ENCODE measurements at regions not wholly inside any gene's neighbourhood (a gene's known extent, or its start where the extent isn't known, plus 50 kb on each side); places are given as distances from the start of the nearest gene placed in this dataset.

DNA sequence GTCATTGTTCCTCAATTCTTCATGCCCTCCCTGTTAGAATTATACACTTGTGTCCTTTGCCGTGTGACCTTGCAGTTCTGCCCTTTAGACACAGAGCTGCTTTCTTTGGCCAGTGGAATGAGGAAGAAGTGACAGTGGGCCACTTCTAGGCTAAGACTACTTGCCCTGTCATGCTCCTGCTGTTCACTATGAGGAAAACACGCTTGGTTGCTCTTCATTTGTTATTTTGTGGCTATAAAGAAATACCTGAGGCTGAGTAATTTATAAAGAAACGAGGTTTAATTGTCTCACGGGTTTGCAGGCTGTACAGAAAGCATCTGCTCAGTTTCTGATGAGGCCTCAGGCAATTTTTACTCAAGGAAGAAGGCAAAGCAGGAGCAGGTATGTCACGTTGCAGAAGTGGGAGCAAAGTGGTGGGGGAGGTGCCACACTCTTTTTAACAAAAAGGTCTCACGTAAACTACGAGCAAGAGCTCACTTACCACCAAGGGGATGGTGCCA lies 279.1 kb upstream of the DMAC1 start:
- DNase-seq: no peak

DNA sequence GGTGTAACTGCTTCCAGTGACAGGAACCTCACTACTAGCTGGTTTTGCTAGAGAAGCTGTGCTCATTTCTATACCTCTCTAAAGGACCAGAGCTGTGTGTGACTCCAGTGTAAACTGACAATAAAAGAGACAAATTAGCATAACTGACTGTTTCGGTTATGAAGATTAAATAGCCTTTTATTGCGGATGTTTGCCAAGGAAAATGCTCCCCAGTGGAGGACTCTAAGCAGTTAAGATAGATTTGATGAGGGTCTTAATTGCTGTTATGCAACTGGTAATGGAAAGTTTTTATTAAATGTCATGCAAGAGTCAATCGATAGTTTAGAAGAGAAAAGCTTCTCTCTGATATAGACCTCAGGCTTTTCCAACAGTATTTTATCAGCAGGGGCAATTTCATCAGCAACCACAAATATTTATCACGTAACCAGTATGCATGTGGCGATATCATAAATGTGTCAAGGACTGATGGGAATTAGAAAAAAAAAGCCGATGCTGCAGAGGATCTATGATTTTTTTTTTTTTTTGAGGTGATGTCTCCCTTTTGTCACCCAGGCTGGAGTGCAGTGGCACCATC lies 275.2 kb upstream of the DMAC1 start:
- peak in 1 of 2 experiments; percentile 55 for DNase-seq

DNA sequence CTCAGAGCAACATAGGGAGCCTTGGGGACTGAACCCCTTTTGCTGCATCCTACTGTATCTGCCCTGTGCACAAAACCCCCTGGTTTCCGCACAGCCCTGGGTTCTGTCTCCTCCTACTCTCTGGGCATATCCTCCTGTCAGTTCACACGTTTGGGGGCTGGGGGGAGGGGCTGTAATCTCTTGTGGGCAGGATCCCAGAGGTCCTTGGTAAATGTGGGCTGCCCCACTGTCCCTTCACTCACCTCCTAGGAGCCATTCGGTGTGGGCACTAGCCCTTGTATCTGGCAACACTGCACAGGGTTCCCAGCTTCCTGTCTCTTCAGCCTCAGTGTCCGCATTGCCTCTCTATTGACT lies 271.8 kb upstream of the DMAC1 start:
- no peak for DNase-seq

DNA sequence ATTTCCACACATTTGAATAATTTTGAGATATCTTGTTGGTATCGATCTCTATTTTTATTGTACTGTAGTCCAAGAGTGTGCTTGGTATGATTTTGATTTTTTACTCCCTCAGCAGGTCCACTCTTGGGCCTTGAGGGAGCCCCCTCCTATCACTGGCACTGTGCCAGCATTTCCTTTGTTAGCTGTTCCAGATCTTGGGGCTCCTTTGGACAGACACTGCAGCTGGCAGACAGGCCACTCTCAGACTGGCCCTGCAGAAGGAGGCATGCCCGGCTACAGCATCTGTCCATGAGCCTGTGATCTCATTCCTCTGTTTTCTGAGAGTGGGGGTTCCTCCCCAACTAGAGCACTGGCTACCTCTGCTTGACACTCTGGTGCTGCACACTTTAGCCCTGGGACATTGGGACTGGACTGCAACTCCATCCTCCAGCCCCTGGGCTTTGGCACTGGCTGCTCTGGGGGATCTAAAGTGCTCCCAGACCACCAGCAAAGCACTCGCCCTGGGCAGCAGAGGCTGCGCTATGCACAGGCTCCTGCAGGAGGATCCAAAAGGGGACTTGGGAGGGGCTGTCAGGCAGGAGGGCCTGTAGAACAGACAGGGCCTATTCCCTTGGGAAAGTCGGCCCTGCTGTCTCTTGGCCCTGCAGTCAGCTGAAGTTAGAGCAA lies 271.3 kb upstream of the DMAC1 start:
- no peak for DNase-seq

DNA sequence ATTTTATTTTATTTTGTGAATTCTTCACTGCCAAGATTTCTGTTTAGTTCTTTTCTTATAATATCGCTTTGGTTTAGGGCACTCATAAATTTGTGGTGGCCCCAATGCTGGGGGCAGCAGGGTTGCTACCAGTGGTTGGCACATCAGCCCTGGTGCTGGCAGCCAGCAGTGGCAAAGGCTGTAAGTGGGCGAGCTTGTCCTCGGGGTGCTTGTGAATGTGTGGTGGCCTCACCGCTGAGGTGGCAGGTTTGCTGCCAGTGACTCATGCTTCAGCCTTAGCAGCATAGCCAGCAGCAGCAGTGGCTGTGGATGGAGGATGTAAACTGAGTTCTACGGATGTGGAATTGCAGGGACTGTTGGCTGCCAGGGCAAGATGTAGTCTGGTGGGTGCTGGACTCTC lies 262.9 kb upstream of the DMAC1 start:
- no peak for DNase-seq

DNA sequence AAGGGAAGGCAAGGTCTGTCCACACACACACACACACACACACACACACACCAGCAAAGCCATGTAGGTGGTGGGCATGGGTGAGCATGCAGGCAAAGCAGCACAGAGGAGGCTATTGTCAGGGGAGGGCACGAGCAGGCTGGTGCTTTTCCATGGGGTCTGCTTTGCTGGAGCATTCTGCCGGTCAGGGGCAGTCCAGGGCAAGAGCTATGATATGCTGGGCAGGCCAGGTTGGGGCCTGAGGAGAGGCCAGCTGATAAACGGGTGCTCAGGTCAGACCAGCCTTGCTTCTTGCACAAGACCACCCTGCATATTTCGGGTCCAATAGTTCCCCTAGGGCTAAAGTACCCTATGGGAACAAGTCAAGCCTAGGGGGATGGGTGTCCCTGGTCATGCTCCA lies 253.9 kb upstream of the DMAC1 start:
- DNase-seq: no peak

DNA sequence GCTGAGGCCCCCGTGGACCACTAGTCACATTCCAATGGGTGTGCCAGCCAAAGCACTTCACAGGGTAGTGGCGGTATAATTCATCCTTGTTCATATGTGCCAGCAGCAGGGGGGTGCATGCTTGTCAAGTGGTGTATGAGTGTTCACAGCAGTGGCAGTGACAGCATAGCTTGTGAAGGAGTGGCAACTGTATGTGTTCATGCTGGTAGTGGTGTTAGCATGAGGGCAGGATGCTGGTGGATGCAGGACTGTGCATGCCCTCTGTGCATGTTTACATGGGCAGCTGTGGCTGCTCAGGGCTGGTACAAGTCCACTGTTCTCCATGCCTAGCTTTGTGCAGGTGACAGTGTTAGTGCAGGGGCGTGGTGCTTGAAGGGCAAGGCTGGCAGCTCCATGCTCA lies 253.4 kb upstream of the DMAC1 start:
- DNase-seq: no peak

DNA sequence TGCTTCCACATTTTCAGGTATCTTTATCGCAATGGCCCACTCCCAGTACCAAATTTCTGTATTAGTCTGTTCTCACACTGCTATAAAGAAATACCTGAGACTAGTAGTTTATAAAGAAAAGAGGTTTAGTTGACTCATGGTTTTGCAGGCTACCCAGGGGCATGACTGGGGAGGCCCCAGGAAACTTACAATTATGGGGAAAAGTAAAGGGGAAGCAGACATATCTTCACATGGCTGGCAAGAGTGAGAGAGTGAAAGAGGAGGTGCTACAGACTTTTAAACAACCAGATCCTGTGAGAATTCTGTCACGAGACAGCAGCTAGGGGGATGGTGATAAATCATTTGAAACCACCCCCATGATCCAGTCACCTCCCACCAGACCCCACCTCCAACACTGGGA lies 238.2 kb upstream of the DMAC1 start:
- no peak for DNase-seq

DNA sequence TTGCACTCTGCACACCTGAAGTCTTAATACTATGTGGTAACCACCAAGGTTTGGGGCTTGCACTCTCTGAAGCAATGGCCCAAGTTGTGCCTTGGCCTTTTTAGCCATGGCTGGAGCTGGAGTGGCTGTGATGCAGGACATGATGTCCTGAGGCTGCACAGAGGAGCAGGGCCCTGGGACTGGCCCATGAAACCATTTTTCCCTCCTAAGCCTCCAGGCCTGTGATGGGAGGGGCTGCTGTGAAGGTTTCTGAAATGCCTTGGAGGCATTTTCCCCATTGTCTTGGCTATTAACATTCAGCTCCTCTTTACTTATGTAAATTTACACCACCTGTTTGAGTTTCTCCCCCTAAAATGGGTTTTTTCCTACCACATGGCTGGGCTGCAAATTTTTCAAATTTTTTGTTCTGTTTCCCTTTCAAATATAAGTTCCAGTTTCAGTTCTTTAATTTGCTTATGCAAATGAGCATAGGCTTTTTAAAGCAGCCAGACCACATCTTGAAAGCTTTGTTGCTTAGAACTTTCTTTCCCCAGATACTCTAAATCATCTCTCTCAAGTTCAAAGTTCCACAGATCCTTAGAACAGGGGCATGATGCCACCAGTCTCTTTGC lies 237.4 kb upstream of the DMAC1 start:
- no peak for DNase-seq

DNA sequence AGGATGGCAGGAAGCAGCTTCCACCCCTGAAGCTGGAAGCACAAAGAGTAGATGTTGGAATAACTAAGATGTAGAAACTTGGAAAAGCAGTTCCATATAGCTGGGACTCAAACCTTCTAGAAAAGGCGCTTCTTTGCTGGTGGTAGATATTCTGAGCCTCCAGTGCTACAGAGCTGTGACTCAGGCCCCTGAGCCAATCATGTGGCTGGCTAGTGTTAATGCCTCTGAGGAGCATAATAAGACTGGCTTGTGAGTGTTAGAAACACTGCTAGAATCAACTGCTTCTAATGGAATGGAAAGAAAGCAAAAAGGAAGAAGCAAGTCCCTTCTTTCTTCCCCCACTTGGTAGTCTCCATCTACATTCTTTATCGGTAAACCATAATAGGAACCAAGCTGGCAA lies 234.2 kb upstream of the DMAC1 start:
- no peak for DNase-seq

DNA sequence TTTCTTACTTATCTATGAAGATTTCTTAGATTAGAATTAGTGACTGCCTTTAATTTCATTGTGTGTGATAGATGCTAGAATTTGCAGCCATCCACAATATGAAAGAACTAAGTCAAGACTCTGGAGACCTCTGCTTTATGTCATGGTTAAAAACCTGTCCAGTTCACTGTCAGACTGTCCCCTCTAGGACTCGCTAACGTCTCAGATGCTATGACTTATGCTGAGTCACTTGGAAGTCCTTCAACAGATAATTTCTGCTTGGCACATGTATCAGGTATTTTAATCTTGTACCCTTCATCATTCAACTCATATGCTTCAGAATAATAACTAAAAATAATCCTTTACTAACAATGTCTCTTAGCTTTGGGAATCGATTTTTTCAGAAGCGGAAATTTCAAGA lies 230.5 kb upstream of the DMAC1 start:
- no peak for DNase-seq

DNA sequence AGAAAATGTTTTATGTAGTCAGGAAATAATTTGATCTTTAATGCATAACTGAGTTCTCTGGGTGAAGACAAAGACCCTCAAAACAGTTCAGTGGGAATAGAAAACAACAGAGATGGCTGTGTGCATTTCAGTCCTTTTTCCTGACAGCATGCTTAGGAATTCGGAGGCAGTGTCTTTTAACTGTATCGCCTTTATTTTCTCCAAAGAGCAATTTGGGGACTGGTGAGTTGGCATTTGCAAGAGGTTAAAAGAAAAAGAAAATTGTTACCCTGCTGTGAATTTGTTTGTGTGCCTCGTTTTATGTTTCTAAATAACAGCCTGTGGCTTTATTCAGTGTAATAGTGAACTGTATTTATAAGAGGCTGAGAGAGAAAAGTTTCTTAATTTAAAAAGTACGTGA lies 227.8 kb upstream of the DMAC1 start:
- no peak for DNase-seq

DNA sequence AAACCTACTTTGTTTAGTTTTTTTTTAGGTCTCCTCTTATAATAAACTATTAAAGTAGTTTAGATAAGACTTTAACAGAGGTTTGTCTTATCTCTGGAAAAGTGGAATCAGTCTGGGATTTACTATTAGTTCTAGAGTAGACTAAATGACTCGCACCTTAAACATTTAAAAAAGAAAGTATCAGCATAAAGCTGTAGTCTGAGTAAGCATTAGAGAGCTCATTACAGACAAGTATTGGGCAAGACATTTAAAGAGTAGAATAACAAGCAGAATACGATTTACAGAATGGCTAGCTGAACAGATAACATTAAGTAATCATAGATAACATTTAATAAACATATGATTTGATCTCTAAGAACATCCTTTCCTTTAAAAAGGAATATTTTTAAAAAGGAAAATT lies 226.0 kb upstream of the DMAC1 start:
- no peak for DNase-seq

DNA sequence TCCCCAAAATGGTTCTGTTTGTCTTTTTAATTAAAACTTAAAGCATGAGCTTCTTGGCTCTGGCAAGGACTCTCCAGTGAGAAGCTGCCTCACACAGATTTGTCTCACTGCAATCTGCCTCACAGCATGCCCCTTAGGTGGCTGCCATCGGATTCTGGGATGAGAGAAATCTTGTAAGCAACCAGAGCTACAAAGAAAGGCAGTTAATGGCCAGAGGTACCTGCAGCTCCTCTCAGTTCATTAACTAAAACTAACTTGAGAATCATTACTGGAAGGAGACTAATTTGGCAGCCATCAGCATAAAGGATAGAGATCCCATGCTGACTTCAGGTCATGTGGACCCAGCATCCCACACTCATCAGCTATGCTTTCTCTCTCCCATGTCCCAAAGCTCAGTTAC lies 220.6 kb upstream of the DMAC1 start:
- DNase-seq: no peak

DNA sequence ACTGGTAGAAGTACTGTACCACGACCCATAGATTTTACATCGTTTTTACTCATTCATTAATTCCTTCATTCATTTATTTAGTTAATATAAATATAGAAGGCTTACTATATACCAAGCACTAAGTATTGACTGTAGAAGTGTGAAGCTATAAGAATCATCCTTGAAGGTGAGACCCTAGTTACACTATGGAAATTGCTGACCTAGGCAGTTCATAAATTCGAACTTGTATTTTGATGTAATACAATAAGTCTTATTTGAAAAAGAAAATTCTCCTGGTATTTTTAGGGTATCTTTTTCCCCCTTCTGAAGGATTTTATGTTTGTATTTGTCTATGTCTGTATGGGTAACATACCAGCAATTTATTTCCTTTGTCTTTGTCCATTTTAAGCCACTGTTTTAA lies 220.1 kb upstream of the DMAC1 start:
- no peak for DNase-seq

DNA sequence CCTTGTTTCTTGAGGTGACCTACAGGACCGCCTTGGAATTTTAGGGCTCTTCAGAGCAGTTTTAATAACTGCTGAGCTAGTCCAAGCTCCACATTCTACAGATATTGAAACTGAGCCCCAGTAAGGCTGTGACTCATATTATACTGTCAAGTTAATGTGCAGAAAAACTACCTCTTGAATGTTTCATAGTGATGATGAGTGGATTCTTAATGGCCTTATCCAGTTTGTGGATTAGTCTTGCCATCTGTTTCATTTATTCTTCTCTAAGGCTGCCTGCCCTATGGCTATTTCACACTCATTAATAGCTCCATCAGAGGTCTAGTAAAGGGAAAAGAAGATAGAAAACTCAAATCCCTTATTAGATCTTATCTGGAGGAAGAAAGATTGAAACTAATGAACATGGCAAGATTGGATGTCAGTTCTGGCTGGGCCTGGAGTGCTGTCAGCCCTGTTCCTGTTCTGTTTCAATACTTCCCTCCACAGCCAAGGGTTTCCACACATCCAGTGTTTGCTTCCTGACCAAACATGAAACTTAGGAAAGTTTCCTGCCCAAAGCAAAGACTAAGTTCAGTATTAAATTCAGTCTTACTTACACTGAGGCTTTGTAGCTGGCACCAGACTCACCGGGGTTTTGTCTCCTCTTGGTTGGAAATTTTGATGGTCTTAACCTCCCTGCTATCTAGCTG lies 215.6 kb upstream of the DMAC1 start:
- DNase-seq: no peak

DNA sequence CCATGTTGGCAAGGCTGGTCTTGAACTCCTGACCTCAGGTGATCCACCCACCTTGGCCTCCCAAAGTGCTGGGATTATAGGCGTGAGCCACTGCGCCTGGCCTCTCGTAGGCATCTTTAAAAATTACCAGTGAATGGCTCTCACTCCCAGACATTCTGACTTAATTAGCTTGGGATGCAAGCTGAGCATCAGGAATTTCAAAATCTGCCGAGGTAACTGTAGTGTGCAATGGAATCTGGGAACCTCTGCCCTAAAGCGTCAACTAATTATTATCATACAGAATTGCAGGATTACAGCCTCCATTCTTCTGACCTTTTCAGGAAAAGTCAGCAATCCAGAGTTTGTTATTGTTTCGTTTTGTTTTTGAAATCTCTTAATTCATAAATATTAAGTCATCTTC lies 213.4 kb upstream of the DMAC1 start:
- no peak for DNase-seq

DNA sequence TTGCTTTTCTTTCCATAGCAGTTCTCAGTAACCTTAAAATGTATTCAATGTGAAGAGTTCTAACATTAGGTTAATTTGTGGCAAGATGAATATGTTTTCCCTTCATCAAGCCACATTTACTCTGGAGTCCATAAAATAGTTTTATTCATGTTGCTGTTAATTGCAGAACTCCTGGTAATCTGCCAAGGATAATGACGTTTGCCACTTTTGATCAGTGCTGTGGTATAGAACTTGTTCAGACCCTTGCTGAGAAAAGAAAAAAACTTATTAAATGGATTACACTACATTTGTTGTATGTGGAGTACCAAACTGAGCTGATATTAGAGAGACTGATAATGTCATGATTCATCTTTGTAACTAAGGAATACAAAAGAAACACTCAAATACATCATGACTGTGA lies 212.4 kb upstream of the DMAC1 start:
- DNase-seq: peak; percentile 28 to 84

DNA sequence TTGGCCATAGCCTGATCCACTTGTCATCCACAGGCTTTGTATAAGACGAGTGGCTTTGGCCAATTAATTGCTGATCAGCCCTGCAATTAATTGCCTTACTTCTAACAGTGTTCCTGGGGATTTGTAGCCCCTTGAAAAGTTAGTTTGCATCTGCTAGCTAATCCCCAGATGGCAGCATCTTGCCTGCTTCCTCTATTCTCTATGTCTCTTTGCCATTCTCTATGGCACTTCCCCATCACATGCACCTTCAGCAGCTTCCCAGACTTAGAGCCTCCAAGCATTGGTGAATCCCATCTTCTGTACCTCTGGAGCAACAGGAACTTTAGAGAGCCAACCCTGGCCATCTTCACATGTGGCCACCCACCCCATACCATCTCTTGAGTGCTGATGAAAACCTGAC lies 197.0 kb upstream of the DMAC1 start:
- no peak for DNase-seq

DNA sequence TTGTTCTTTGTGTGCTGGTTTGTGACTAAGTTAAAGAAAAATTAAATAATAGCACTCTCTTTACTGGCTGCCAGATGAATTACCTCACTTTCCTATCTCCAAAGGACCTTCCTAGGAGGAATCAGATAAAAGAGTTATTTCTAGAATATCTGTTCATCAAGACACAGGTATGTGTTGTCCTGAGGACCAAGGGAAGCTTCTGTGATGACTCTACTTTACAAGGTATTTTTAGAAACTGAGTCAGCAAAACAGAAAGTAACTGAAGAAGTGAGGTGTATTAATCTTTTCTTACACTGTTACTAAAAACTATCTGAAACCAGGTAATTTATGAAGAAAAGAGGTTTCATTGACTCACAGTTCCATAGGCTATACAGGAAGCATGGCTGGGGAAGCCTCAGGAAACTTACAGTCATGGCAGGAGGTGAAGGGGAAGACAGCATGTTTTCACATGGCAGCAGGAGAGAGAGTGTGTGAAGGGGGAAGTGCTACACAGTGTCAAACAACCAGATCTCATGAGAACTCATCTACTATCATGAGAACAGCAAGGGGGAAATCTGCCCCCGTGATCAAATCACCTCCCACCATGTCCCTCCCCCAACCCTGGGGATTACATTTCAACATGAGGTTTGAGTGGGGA lies 189.2 kb upstream of the DMAC1 start:
- no peak for DNase-seq

DNA sequence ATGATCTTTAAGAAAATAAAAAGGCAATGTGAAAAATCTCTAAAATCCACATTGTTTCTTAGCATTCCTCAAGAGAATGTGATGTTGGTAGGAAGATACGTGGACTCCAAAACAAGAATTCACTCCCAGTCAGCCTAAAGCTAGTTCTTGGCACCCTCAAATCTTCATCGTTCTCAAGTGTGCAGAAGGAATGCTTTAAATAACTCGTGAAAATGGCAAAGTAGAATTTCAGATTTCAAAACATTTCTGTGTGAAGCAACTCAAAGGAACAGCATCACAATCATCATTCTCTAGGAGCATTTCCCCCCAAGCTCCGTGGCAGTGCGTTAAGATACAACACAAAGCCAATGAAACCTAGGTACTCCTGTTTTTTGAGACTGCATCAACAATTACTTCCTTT lies 185.1 kb upstream of the DMAC1 start:
- DNase-seq: no peak

DNA sequence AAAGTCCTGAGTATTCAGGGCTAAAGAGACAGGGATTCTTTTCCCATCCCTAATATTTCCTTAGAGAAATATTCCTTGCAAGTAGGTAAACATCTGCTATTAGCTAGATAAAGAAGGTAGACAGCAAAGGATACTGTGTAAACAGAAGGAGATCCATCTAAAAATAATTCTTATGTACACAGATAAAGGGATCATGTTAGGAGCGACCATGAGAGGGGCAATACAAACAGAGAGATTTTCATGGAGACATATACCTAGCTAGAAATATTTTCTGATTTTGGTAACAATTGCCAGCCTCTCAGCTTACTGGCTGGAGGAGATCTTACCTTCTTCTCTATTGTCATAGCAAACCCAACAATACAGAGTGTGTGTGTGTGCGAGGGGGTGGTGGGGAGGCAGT lies 184.6 kb upstream of the DMAC1 start:
- DNase-seq: no peak

DNA sequence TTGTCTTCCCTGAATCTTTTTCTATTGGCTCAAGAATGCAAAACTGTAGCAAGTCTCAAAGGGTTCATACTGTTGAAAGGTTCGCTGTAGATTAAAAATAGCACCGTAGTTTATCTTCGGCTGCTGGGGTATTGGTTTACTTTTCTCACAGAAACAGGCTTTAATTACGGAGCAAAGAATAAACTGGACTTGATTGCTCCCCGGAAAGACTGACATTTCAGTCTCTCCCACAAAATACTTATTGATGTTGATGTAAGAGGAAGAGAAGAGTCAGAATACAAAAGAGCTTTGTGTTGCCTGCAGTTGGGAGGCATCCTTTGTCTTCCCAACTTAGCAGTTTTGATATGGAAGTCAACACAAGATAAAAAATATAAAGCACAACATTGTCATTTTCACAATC lies 183.9 kb upstream of the DMAC1 start:
- DNase-seq: peak; percentile 29 to 75

DNA sequence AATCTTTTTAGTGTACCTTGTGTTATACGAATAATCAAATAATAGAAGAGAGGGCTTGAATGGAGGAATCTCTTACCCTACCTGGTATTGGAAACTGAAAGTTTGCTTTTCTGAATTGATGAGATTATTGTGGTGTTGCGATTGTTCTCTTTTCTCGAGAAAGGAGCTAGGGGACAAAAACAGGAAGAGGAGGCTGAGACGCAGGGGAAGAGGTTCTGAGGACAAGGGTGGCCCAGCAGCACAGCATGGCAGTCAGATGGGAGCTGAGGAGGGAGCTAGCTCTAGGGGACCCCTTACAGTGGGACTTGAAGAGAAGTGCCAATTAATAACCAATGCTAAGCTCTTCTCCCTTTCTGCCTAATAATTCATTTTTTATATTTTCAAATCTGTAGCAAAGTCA lies 183.3 kb upstream of the DMAC1 start:
- DNase-seq: no peak
